Right ventricle myocardium superior (tissue), 1 donor: ENCODE measurements at regions not wholly inside any gene's neighbourhood (a gene's known extent, or its start where the extent isn't known, plus 50 kb on each side); places are given as distances from the start of the nearest gene placed in this dataset.
"Not testable (repeated sequence)": the region's sequence is repeated elsewhere in the genome, so short reads cannot be mapped to it uniquely, and the experiment has no call there.

Experiments
- ATAC-seq: fragments of 200-7000 bp; cut with Tn5 transposase; one replicate; pipeline ENCODE4 v1.9.1; 2020; ENCODE audit warnings: mild to moderate bottlenecking; ENCODE audit not compliant: poor library complexity
- DNase-seq: peaks from one replicate; pipeline ENCODE4 v3.0.0-alpha.2; 2020
- intact Hi-C: fragments of 100-400 bp; cut with DNase I; formaldehyde crosslinking; loops from one replicate; pipeline ENCODE4 v1.11.2; 2022
- donor health status: DM: no; HTN: yes; CAD: no; lungs with severe emphysema.

DNA sequence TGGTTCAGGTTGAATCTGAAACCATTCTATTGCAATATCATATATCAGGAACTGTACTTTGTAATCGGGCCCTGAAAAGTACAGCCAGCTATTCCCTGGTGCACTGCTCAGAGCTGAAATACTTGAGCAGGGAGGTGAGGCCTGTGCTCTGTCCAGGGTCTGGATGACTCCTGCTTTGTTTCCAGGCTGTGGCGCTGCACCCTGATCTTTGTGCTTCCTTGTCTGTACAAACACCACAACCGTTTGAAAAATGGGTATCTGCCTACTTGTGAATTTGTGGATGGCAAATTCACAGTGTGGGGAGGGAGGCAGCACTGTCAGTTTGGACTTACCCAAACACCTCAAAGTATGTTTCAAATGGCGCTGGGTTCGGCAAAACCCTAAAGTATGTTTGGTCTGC lies 155.4 kb upstream of the FAR2 start:
- no peak for ATAC-seq
- intact Hi-C loops = no loop called here
- DNase-seq = no peak

DNA sequence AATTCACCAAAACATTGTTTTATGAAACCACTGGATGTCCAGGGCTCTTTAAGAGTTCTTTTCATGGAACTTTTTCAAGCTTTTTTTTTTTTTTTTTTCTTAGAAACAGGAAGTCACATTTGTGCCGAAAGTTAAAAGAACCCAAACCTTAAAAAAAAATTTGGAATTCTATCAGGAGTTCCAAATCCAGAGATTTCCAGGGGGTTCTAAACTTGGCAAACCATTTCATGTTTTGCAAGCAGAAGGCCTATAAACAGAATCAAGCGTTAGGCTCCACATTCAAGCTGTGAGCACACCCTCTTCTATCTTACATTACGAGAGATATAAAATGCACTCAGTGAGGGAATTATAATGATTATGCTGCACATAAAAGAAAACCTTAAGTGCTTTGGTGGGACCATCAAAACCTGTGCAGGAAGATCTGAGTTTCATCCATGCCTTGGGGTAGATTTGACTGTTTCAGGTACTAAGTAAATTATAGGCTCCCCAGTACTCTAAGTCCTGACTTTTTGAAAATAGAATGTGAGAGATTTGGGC lies 154.8 kb upstream of the FAR2 start:
- ATAC-seq (peak; percentile 27), DNase-seq (no peak)
- intact Hi-C loops = no loop called here

DNA sequence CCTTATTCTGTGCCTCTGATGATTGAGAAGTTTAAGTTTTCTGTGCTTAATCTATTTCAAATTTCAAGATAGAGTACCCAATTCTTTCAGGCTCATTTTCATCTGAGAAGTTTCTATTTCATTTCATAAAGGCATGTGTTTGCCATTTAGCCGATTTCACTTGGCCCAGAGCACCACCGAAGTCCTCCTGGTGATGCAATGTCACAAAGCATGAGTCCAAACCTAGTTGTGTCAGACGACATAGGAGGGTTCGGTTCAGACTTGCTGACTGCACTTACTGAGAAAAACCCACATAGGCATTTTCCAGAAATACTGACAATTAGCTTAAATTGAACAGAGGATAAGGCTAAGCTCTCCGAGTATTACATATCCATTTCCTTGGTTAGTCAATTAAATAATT lies 152.4 kb upstream of the FAR2 start:
- ATAC-seq = no peak
- no peak for DNase-seq
- intact Hi-C loops = no loop called here

DNA sequence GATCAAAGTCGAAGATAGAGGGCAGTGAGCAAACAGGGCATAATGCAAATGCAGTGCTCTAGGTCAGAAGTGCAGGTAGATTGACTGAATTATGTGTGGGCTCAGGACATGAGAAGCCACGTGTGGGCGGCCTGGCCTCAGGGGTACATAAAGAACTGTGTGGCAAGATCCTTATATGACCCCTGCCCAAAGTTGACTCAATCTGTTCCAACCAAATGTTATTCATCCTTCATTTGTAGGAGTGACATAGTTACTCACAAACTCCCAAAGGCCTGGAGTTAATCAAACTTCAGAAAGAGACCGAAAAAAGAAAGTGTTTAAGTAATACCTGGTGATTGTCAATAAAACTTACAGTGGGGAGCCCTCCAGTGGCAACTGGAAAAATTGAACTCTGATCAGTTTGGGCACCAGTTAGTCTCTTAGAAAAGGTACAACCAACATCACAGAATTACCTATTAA lies 150.4 kb upstream of the FAR2 start:
- intact Hi-C loops = no loop called here
- ATAC-seq (no peak), DNase-seq (peak; percentile 38)

DNA sequence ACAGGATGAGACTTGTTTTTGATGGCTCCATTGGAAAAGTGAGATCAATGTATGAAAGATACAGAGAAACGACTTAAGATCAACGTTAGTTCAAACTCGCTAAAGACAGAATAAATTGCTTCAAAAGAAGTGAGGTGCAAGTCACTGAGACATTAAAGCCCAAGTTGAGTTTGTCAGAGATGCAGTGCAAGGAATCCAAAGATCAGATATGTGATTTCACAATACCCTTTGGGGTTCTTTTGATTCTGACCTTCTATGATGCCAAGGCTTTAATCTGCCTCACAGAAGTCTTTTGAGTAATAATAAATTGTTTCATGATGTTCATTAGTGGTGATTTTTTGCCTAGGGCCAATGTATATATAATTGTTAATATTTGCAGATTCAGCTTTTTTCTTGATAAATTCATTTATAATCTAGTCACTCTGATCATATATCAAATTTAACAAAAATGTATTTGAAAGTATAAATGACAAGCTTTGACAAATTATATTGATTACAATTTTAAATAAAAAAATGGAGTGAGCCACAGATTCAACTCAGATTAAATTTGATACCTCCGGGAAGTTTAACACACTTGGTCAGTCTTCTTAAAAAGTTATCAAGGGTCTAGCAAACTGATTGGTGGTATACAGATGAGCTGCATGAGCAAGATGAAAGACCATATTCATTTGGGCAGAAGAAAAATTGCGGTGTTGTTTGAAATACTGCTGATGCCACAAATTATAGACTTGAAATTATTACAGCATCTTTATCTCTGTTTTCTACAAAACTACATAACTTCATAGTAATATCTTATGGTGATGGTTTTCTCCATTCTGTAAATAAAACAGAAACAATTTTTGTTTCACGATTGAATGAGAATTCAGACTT lies 144.8 kb upstream of the FAR2 start:
- ATAC-seq = no peak
- intact Hi-C loops = no loop called here
- DNase-seq = no peak

DNA sequence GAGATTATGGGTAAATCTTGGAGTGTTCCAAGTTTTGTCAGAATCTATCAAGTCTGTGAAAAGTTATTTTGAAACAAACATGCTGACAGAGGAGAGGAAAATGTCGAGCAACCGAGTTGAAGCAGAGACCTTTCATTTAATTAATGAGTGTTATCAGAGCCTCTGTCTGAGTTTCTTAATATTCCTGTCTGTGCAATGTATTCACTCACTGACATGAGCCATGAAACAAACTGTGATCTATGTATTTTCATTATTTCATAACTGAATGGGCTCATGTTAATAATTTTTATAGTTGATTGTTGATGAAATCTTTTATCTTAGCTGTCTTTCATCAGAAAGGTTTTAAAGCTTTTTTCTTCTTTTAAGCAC lies 144.2 kb upstream of the FAR2 start:
- intact Hi-C loops = no loop called here
- DNase-seq = no peak
- no peak for ATAC-seq

DNA sequence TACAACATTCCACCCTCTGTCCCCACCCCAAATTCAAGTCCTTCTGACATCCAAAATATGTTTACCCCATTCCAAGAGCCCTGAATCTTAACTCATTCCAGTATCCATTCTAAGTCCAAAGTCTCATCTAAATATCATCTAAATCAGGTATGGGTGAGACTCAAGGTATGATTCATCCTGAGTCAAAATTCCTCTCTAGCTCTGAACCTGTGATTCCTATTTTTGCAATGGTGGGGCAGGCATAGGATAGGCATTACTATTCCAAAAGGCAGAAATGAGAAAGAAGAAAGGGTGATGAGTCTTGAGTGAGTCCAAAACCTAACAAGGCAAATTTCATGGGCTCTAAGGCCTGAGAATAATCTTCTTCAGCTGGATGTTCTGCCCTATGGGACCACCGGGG lies 140.3 kb upstream of the FAR2 start:
- ATAC-seq (no peak), DNase-seq (no peak)
- intact Hi-C loops = no loop called here

DNA sequence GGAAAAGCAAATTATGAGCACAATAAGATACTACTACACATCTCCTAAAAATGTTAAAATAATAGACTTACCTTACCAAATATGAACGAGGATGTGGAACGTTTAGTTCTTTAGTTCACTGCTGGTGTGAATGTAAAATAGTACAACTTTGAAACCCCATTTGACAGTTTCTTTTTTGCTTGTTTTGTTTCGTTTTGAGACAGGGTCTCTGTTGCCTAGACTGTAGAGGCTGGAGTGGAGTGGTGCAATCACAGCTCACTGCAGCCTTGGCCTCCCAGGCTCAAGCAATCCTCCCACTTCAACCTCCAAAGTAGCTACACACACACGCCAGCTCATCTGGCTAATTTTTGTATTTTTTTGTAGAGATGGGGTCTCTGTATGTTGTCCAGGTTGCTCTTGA lies 136.4 kb upstream of the FAR2 start:
- intact Hi-C loops = no loop called here

DNA sequence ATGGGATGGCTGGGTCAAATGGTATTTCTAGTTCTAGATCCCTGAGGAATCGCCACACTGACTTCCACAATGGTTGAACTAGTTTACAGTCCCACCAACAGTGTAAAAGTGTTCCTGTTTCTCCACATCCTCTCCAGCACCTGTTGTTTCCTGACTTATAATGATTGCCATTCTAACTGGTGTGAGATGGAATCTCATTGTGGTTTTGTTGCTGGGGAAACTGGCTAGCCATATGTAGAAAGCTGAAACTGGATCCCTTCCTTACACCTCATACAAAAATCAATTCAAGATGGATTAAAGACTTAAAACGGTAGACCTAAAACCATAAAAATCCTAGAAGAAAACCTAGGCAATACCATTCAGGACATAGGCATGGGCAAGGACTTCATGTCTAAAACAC lies 131.5 kb upstream of the FAR2 start:
- DNase-seq, ATAC-seq, intact Hi-C loops: not testable (repeated sequence)

More for the DNA sequence above, 136.4 kb upstream of the FAR2 start:
- DNase-seq (no peak), ATAC-seq (no peak)

DNA sequence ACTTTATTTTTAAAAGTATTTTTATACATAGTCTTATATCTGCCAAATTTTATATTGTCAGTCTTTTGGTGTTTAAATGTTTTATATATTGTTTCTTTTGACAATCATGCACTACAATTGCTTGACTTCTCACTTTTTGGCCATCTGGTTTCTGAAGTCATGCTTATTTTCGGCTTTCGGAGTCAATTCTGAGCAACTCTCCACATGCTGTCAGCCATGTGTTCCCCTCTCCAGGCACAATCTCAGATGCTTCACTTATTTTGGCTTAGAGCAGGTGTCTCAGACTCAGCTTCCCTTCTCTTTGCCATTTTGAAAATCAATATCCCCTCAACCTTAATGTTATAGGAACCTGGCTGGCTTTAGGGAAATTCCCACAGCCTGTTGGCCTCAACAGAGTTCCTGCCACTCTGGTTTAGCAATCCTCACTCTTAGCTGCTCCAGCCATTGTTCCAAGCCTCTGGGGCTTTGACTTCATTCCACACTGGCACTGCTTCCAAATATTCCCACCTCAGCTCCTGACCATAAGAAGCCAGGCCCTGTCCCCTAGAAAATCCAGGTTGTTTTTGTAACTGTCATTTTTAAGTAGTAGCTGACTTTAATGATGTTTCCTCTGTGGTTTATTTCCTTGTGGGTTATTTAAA lies 125.5 kb upstream of the FAR2 start:
- ATAC-seq = no peak
- DNase-seq = no peak
- intact Hi-C loops = no loop called here

DNA sequence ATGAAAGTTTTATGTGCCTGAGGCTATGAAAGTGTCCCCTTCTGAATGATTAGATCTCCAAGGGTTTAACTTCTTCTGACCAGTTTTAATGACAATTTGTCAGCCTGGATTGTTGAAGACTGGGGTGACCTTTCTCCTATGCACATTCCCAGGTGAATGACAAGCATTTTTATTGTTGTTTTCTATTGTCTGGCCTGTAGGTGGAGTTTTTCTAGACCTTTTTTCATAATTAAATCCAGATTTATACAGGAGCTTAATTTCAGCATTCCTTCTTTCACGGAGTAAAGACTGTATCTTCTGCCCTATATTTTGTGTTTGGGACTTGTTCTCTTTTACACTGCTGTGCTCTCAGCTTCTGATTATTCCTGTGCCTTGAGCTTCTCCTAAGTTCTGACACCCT lies 125.0 kb upstream of the FAR2 start:
- intact Hi-C loops = no loop called here
- ATAC-seq = no peak
- no peak for DNase-seq

DNA sequence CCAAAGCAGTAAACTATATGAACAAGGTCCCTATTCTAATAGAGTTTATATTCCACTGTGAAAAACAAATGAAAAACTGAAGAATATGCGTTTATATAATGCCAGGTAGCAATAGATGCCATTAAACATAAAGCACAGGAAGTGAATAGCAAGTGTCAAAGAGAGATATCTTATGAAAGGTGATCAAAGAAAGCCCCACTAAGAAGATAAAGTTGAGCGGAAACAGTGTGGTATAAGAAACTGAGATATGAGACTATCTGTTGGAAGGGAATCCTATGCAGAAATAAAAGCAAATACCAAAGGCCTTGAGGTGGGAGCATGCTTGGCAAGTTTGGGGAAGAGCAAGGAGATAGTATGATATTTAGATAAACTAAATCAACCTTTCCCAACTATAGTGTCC lies 123.1 kb upstream of the FAR2 start:
- ATAC-seq (no peak), DNase-seq (no peak)
- intact Hi-C loops = no loop called here

DNA sequence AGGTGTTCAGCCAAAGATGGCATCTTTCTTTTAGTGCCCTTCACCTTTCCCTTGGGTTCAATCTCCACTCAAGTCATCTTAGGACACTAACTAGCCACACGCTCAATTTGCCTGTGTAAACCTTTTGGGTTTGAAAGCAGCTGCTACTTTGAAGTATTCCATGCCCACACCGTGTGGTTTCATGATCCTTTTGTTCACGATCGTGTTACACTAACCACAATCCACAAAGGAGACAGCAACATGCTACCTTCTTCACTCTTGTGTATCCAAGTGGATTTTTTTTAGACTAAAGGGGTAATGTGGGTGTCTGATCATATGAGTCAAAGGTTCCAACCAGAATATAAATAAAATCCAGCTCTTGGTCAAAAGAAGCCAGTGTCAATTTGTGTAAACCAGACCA lies 122.7 kb upstream of the FAR2 start:
- intact Hi-C loops = no loop called here
- no peak for ATAC-seq

DNA sequence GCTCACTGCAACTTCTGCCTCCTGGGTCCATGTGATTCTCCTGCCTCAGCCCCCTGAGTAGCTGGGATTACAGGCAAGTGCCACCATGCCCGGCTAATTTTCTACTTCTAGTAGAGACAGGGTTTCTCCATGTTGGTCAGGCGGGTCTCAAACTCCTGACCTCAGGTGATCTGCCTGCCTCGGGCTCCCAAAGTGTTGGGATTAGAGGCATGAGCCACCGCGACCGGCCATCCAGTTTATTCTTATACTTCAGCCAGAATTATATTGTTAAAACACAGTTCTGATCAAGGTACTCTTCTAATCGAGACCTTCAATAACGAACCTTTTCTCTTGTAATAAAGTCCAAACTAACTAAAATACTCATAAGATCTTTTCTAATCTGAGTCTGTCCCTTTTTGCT lies 119.6 kb upstream of the FAR2 start:
- intact Hi-C loops, DNase-seq, ATAC-seq: not testable (repeated sequence)

More for the DNA sequence above, 122.7 kb upstream of the FAR2 start:
- no peak for DNase-seq

DNA sequence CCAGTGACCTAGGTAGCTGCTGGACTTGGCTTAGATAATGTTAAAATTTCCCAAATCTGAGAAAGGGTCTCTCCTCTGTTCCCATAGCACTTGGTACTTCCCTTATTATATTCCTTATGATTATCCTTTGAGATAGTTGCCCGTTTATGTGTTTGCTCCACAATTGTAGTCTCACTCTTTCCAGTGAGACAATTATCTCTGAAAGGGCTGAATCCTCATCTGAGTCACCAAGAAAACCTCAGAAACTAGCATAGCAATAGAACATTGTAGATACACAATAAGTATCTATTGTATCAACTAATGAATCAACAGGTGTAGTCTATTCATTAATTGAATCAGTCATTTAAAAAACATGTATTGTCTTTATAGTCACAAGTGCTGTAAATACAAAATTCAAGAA lies 119.1 kb upstream of the FAR2 start:
- intact Hi-C loops = no loop called here
- DNase-seq (no peak), ATAC-seq (no peak)

DNA sequence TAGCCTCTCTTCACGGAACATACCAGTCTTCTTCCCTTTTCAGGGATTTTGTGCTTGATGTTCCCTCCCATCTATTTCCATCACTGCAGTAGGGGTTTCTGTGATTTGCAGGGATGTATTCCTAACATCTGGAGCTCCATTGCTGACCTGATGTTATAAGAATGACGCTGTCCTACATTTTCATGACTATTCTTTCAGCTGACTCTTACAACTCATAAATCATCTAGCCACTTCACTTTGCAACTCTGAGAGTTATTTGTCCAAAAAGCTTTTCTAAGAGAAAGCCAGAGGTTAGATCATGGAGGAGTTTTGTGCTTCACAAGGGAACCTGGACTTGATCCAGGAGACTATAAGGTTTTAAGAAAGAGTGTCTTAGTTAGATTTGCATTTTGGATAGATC lies 116.6 kb upstream of the FAR2 start:
- intact Hi-C loops = no loop called here
- DNase-seq (no peak), ATAC-seq (no peak)

DNA sequence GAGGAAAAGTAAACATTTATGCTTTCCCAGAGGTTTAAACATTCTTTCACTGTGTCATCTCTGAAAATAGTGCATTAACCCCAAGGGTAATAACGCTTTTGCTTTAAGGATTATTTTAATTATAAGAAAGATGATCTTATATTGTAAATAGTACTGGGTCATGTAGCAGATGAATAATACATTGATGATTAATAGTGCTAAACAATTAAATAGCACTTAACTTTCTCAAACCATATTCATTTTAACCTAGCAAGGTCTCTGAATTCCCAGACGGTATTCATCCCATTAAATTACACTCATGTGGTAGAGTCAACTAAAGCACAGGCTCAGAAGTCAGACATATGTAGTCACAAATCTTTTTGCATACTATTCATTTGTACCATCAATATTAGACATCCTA lies 115.6 kb upstream of the FAR2 start:
- ATAC-seq (no peak), DNase-seq (no peak)
- intact Hi-C loops = no loop called here

DNA sequence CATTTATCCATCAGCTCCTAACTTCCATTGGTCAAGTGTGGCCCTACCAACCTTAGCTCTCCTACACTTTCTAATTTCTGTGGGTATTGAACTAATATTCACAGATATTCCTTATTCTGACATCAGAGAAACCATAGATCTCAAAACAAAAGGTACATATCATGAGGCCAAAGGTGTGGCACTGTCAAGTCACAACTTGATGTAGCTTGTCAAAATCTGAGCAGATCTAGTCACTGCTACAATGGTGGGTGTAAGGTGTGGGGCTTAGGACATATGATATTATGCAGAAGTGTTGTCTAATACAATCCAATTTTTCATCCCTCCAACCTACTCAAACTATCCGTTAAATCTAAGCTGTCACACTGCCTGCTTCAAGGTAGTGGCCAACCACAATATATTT lies 114.0 kb upstream of the FAR2 start:
- DNase-seq = no peak
- no peak for ATAC-seq
- intact Hi-C loops = no loop called here

DNA sequence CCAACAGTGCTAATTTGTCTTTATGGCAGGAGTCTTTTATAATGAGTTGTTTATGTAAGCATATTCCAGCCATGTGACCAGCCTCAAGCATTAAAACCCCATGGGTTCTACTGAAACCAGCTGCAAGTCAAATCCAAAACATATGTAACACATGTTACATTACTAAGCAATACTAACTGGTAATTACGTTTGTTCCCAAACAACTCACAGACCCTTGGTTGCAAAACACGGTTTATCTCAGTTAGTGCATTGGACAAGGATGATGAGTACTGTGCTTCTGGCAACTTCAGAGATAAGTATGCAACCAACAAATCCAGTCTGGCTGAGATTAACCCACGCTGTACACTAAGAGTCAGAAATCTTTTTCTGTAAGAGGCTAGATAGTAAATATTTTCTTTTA lies 110.1 kb upstream of the FAR2 start:
- no peak for DNase-seq
- intact Hi-C loops = no loop called here
- ATAC-seq = no peak

DNA sequence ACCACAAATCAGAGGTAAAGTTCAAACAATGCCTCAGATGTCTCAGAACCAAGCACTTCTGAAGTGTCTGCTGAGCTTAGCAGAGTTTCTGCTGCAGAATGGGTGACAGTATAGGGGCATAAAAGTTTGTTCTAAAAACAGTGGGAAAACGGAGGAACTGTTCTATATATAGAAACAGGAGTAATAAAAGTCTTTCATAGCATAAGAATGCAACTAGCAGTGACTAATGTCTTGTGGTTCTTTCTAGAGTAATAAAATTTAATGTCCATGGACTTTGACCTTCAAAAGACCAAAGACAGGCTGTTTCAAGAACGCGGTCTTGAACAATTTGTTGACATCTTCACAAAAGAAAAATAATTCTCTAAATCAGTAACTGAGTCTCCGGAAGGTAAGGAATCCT lies 107.5 kb upstream of the FAR2 start:
- DNase-seq = no peak
- ATAC-seq = no peak
- intact Hi-C loops = no loop called here
